Gastrocnemius medialis (tissue), 4 donors: ENCODE measurements at regions not wholly inside any gene's neighbourhood (a gene's known extent, or its start where the extent isn't known, plus 50 kb on each side); places are given as distances from the start of the nearest gene placed in this dataset.

Experiments
- CTCF ChIP-seq, 5 experiments: fragments of 450-650 bp in 3 of 5; fragments of 200-600 bp in 2 of 5; sonication (generic) in 2 of 5; IDR thresholded peaks in 4 of 5; conservative IDR thresholded peaks in 1 of 5; 1 replicate in 4 of 5; 2 replicates in 1 of 5; pipeline ENCODE4 v1.5.1; 2016 to 2019; ENCODE audit warnings: antibody characterized with exemption in 5 of 5, mild to moderate bottlenecking in 3 of 5, moderate library complexity in 3 of 5
- POLR2A ChIP-seq, 2 donors: fragments of 450-650 bp; IDR thresholded peaks; one replicate each; pipeline ENCODE4 v1.6.1; 2017; ENCODE audit warnings: antibody characterized with exemption in 2 of 2, mild to moderate bottlenecking in 2 of 2, moderate library complexity in 2 of 2

GRCh38 chr17:77706938-77707337 is 251.6 kb upstream of the TNRC6C start:
- TF ChIP-seq POLR2A (IDR thresholded peaks at IDR 0.05), result no peak
- no peak for TF ChIP-seq CTCF (IDR thresholded peaks at IDR 0.05 in 4 of 5, conservative IDR thresholded peaks at IDR 0.05 in 1 of 5)
